ENCODE measurements at regions not wholly inside any gene's neighbourhood (a gene's known extent, or its start where the extent isn't known, plus 50 kb on each side); places are given as distances from the start of the nearest gene placed in this dataset.

DNA sequence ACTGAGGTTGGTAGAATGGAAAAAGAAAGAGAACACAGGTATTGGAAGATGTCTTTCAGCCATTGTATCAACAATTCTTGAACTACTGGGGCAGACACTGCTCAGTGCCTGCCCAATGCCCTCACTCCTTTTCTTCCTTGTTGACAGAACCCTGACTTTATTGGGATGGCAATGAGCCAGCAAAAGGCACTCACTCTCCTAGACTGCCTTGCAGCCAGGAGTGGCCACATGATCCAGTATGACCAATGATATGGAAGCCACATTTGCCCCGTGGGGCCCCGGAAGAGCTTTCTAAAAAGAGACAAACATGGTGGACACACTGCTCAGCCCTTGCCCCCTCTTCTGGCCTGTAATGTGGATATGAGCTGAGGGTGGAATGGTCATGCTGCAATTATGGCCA, 88.6 kb upstream of the ZNF716 start:
- in situ Hi-C loops (cut with HindIII; ENCODE audit: low pct_unique_long_range_greater_than_20kb, low sequenced_read_pairs) (no loop called here), intact Hi-C loops (cut with micrococcal nuclease; ENCODE audit: unreplicated experiment) (no loop called here)
- ATAC-seq (no peak), DNase-seq (ENCODE audit: low read depth, low spot score) (no peak)
- no peaks in the 10 kb centered on the region for H3K9me3 ChIP-seq (ENCODE audit: control insufficient read depth, insufficient read depth, low read depth, low read length)
- no TSS peak for BruUV-seq (replicated peaks)
- TF ChIP-seq POLR2AphosphoS5 (IDR thresholded peaks at IDR 0.05; ENCODE audit: low read depth, low read length) = no peak
- no peak for TF ChIP-seq CTCF (IDR thresholded peaks at IDR 0.05)
- TF ChIP-seq SIN3A (IDR thresholded peaks at IDR 0.05; ENCODE audit: borderline replicate concordance, insufficient read depth, low read depth, low read length) = no peak
- TF ChIP-seq TCF7L2 (IDR thresholded peaks at IDR 0.05; ENCODE audit: low read depth, low read length) = no peak
- TF ChIP-seq REST (IDR thresholded peaks at IDR 0.05; ENCODE audit: insufficient read depth in 1 of 2, low read depth in 2 of 2, low read length in 1 of 2) = no peak
- no peak overlapping the region for H3K27ac ChIP-seq (ENCODE audit: low read length)
- no peak overlapping the region for H3K4me3 ChIP-seq (ENCODE audit: low read depth in 2 of 2, low read length in 2 of 2)
- H3K36me3 ChIP-seq (ENCODE audit: control insufficient read depth, insufficient read depth, low read length) = no peaks in the 10 kb centered on the region
- CTCF ChIA-PET = no interaction called here
- POLR2A ChIA-PET = no interaction called here
- no peaks in the 10 kb centered on the region for H3K27me3 ChIP-seq (ENCODE audit: control insufficient read depth, insufficient read depth, low read length)
- no peaks in the 10 kb centered on the region for H3K4me1 ChIP-seq (ENCODE audit: control insufficient read depth, insufficient read depth, low read length)

GRCh38 chr7:57362868-57363267, 87.1 kb upstream of the ZNF716 start:
- DNase-seq (ENCODE audit: low read depth, low spot score) (no peak), ATAC-seq (no peak)
- Histone ChIP-seq H3K27me3 (ENCODE audit: control insufficient read depth, insufficient read depth, low read length) (no peaks in the 10 kb centered on the region), H3K9me3 (ENCODE audit: control insufficient read depth, insufficient read depth, low read depth, low read length) (no peaks in the 10 kb centered on the region), H3K36me3 (ENCODE audit: control insufficient read depth, insufficient read depth, low read length) (no peaks in the 10 kb centered on the region), H3K27ac (ENCODE audit: low read length) (no peak overlapping the region), H3K4me1 (ENCODE audit: control insufficient read depth, insufficient read depth, low read length) (no peaks in the 10 kb centered on the region), H3K4me3 (ENCODE audit: low read depth in 2 of 2, low read length in 2 of 2) (no peak overlapping the region)
- ChIA-PET CTCF (no interaction called here), POLR2A (no interaction called here)
- in situ Hi-C loops (cut with HindIII; ENCODE audit: low pct_unique_long_range_greater_than_20kb, low sequenced_read_pairs) (no loop called here), intact Hi-C loops (cut with micrococcal nuclease; ENCODE audit: unreplicated experiment) (no loop called here)
- no TSS peak for BruUV-seq (replicated peaks)
- no peak for TF ChIP-seq TCF7L2 (IDR thresholded peaks at IDR 0.05; ENCODE audit: low read depth, low read length)
- no peak for TF ChIP-seq SIN3A (IDR thresholded peaks at IDR 0.05; ENCODE audit: borderline replicate concordance, insufficient read depth, low read depth, low read length)
- no peak for TF ChIP-seq POLR2AphosphoS5 (IDR thresholded peaks at IDR 0.05; ENCODE audit: low read depth, low read length)
- TF ChIP-seq CTCF (IDR thresholded peaks at IDR 0.05) = no peak
- no peak for TF ChIP-seq REST (IDR thresholded peaks at IDR 0.05; ENCODE audit: insufficient read depth in 1 of 2, low read depth in 2 of 2, low read length in 1 of 2)
